Lower leg skin (tissue), 3 donors: ENCODE measurements at regions not wholly inside any gene's neighbourhood (a gene's known extent, or its start where the extent isn't known, plus 50 kb on each side); places are given as distances from the start of the nearest gene placed in this dataset.

Experiments
- CTCF ChIP-seq, 3 donors: fragments of 450-650 bp; IDR thresholded peaks; one replicate each; pipeline ENCODE4 v1.5.1; 2016; ENCODE audit warnings: antibody characterized with exemption in 3 of 3, mild to moderate bottlenecking in 3 of 3, moderate library complexity in 2 of 3
- POLR2A ChIP-seq, 2 donors: fragments of 450-650 bp; IDR thresholded peaks; one replicate each; pipeline ENCODE4 v1.6.1; 2016 to 2017; ENCODE audit warnings: antibody characterized with exemption in 2 of 2, mild to moderate bottlenecking in 1 of 2, moderate library complexity in 1 of 2

GRCh38 chrX:25531096-25531495 is 515.3 kb upstream of the ARX start:
- TF ChIP-seq CTCF (IDR thresholded peaks at IDR 0.05) (no peak), POLR2A (IDR thresholded peaks at IDR 0.05) (no peak)
